Panc1 (cell line): ENCODE measurements at regions not wholly inside any gene's neighbourhood (a gene's known extent, or its start where the extent isn't known, plus 50 kb on each side); places are given as distances from the start of the nearest gene placed in this dataset.

ENCODE experiments used
- ATAC-seq: fragments of 200-7000 bp; cut with Tn5 transposase; 2 replicates; pipeline ENCODE4 v1.9.1; 2020; ENCODE audit warnings: mild to moderate bottlenecking, moderate library complexity
- BruUV-seq: library from RNA; stranded (reverse); fragments of 400-500 nt; replicated peaks from 2 replicates; lab custom pipeline; 2021; lab: Mats Ljungman, UMichigan
- CTCF ChIA-PET: fragments of 300-600 bp; sonication (Branson Sonifier 250); formaldehyde crosslinking; loops from one replicate; lab custom pipeline; 2022; ENCODE audit warnings: antibody characterized with exemption; lab: Charles Lee
- POLR2A ChIA-PET: fragments of 300-600 bp; sonication (Branson Sonifier 250); formaldehyde crosslinking; loops from one replicate; lab custom pipeline; 2022; ENCODE audit warnings: antibody characterized with exemption; lab: Charles Lee
- DNase-seq: peaks from one replicate; pipeline ENCODE4 v3.0.0-alpha.2; 2010; ENCODE audit warnings: low read depth, low spot score
- H3K27ac ChIP-seq: 2 replicates; pipeline ENCODE4 v1.5.1; 2011; ENCODE audit warnings: mild to moderate bottlenecking, low read length, inconsistent platforms
- H3K27me3 ChIP-seq: fragments of 200-500 bp; sonication (Bioruptor generic); 2 replicates; pipeline ENCODE4 v1.6.0; 2014; ENCODE audit warnings: low read length, inconsistent platforms; ENCODE audit not compliant: control insufficient read depth, insufficient read depth
- H3K36me3 ChIP-seq: fragments of 200-500 bp; sonication (Bioruptor generic); 2 replicates; pipeline ENCODE4 v1.5.1; 2014; ENCODE audit warnings: inconsistent platforms, mild to moderate bottlenecking, low read length, moderate library complexity; ENCODE audit not compliant: control insufficient read depth, insufficient read depth
- H3K4me1 ChIP-seq: 2 replicates; pipeline ENCODE4 v1.5.1; 2011; ENCODE audit warnings: inconsistent platforms, mild to moderate bottlenecking, low read length, moderate library complexity; ENCODE audit not compliant: control insufficient read depth, insufficient read depth
- H3K4me3 ChIP-seq, 2 experiments: 2 replicates each; pipeline ENCODE4 v1.5.1; 2011 to 2012; ENCODE audit warnings: low read depth in 2 of 2, low read length in 2 of 2, mild to moderate bottlenecking in 2 of 2, inconsistent platforms in 1 of 2, moderate library complexity in 1 of 2
- H3K9me3 ChIP-seq: fragments of 200-500 bp; sonication (Bioruptor generic); 2 replicates; pipeline ENCODE4 v1.5.1; 2014; ENCODE audit warnings: low read depth, mild to moderate bottlenecking, inconsistent platforms, low read length, moderate library complexity; ENCODE audit not compliant: control insufficient read depth, insufficient read depth
- POLR2AphosphoS5 ChIP-seq: IDR thresholded peaks from 2 replicates; pipeline ENCODE4 v1.6.1; 2012; ENCODE audit warnings: mild to moderate bottlenecking, low read depth, low read length, moderate library complexity
- SIN3A ChIP-seq: IDR thresholded peaks from 2 replicates; pipeline ENCODE4 v1.6.1; 2012; ENCODE audit warnings: low read depth, mild to moderate bottlenecking, low read length, moderate library complexity, borderline replicate concordance; ENCODE audit not compliant: insufficient read depth
- TCF7L2 ChIP-seq: IDR thresholded peaks from 2 replicates; pipeline ENCODE4 v1.6.1; 2011; ENCODE audit warnings: mild to moderate bottlenecking, low read depth, low read length, inconsistent platforms
- in situ Hi-C: cut with HindIII; loops from 2 replicates; pipeline ENCODE4 v1.10.0; 2016; ENCODE audit warnings: low sequenced_read_pairs, low pct_unique_long_range_greater_than_20kb
- intact Hi-C: fragments of 100-400 bp; cut with micrococcal nuclease; formaldehyde crosslinking; loops from one replicate; pipeline ENCODE4 v1.10.0; 2022; ENCODE audit not compliant: unreplicated experiment
- TF ChIP-seq, protein P1 (sequence below): fragments of 450-650 bp; IDR thresholded peaks from 2 replicates; pipeline ENCODE4 v1.5.1; 2017; ENCODE audit warnings: mild to moderate bottlenecking
- TF ChIP-seq, protein P2 (sequence below), 2 experiments: IDR thresholded peaks; 2 replicates each; pipeline ENCODE4 v1.6.1; 2011 to 2012; ENCODE audit warnings: low read depth in 2 of 2, control low read depth in 1 of 2, low read length in 1 of 2, mild to moderate bottlenecking in 1 of 2, moderate library complexity in 1 of 2; ENCODE audit not compliant: insufficient read depth in 1 of 2

DNA sequence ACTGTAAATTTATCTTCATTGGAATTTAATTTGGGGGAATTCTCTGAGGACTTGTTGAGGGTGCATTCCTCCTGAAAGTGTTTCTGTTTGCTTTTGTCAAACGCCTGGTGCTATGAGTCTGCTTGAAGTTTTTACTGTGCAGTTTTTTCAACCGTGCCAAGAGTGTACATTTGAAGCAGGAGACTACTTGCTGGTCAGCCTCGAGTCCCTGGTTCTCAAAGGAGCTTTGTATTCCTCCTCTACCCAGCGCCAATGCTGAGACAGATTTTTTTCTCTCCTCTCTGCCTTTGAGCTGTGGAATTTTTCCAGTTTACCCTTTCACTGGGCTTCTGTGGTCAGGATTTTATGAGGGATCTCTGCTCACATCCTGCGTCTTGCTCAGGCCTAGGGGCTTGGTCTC is 62.1 kb downstream of the NPY start:
- ATAC-seq: peak; percentile 63; the same call in 1 of the 2 replicates
- 0 out of 2 replicates have a peak overlapping the region, but pooled peaks have one; percentile 36 for H3K27ac ChIP-seq
- TF ChIP-seq POLR2AphosphoS5: no peak
- TF ChIP-seq TCF7L2: peak; percentile 69; the same call in 1 of the 2 replicates
- H3K4me3 ChIP-seq: no peak overlapping the region
- H3K9me3 ChIP-seq: no peaks in the 10 kb centered on the region
- ChIA-PET CTCF (interaction anchor here (0.6 kb wide), 1 partner anchor 27 kb away, joined by 3 read pairs; no protein-coding TSS in a partner anchor), POLR2A (interaction anchor here (0.6 kb wide), 1 partner anchor 658 kb away, joined by 4 read pairs; no protein-coding TSS in a partner anchor)
- no peaks in the 10 kb centered on the region for H3K27me3 ChIP-seq
- BruUV-seq: no TSS peak
- intact Hi-C loops (no loop called here), in situ Hi-C loops (no loop called here)
- DNase-seq: no peak
- H3K4me1 ChIP-seq: no peaks in the 10 kb centered on the region
- H3K36me3 ChIP-seq: no peaks in the 10 kb centered on the region

- no peak overlapping the region for H3K4me3 ChIP-seq
- in situ Hi-C loops: no loop called here
- no peak for DNase-seq
- no peaks in the 10 kb centered on the region for H3K4me1 ChIP-seq
- H3K9me3 ChIP-seq: no peaks in the 10 kb centered on the region
- H3K27me3 ChIP-seq: no peaks in the 10 kb centered on the region
- ATAC-seq: no peak
- H3K27ac ChIP-seq: no peak overlapping the region
- ChIA-PET POLR2A (interaction anchor here (0.6 kb wide), 1 partner anchor 659 kb away, joined by 4 read pairs; no protein-coding TSS in a partner anchor), CTCF (interaction anchor here (0.6 kb wide), 1 partner anchor 26 kb away, joined by 3 read pairs; no protein-coding TSS in a partner anchor)
- no peaks in the 10 kb centered on the region for H3K36me3 ChIP-seq
- TF ChIP-seq, protein P1, sequence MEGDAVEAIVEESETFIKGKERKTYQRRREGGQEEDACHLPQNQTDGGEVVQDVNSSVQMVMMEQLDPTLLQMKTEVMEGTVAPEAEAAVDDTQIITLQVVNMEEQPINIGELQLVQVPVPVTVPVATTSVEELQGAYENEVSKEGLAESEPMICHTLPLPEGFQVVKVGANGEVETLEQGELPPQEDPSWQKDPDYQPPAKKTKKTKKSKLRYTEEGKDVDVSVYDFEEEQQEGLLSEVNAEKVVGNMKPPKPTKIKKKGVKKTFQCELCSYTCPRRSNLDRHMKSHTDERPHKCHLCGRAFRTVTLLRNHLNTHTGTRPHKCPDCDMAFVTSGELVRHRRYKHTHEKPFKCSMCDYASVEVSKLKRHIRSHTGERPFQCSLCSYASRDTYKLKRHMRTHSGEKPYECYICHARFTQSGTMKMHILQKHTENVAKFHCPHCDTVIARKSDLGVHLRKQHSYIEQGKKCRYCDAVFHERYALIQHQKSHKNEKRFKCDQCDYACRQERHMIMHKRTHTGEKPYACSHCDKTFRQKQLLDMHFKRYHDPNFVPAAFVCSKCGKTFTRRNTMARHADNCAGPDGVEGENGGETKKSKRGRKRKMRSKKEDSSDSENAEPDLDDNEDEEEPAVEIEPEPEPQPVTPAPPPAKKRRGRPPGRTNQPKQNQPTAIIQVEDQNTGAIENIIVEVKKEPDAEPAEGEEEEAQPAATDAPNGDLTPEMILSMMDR: no peak
- TF ChIP-seq SIN3A (no peak), POLR2AphosphoS5 (no peak), TCF7L2 (no peak)
- TF ChIP-seq, protein P2, sequence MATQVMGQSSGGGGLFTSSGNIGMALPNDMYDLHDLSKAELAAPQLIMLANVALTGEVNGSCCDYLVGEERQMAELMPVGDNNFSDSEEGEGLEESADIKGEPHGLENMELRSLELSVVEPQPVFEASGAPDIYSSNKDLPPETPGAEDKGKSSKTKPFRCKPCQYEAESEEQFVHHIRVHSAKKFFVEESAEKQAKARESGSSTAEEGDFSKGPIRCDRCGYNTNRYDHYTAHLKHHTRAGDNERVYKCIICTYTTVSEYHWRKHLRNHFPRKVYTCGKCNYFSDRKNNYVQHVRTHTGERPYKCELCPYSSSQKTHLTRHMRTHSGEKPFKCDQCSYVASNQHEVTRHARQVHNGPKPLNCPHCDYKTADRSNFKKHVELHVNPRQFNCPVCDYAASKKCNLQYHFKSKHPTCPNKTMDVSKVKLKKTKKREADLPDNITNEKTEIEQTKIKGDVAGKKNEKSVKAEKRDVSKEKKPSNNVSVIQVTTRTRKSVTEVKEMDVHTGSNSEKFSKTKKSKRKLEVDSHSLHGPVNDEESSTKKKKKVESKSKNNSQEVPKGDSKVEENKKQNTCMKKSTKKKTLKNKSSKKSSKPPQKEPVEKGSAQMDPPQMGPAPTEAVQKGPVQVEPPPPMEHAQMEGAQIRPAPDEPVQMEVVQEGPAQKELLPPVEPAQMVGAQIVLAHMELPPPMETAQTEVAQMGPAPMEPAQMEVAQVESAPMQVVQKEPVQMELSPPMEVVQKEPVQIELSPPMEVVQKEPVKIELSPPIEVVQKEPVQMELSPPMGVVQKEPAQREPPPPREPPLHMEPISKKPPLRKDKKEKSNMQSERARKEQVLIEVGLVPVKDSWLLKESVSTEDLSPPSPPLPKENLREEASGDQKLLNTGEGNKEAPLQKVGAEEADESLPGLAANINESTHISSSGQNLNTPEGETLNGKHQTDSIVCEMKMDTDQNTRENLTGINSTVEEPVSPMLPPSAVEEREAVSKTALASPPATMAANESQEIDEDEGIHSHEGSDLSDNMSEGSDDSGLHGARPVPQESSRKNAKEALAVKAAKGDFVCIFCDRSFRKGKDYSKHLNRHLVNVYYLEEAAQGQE (IDR thresholded peaks at IDR 0.05; ENCODE audit: insufficient read depth in 1 of 2, low read depth in 2 of 2, low read length in 1 of 2): no peak
- no TSS peak for BruUV-seq
- intact Hi-C loops: no loop called here
These were observed 62.7 kb downstream of the NPY start for GRCh38 chr7:24346716-24347115.

DNA sequence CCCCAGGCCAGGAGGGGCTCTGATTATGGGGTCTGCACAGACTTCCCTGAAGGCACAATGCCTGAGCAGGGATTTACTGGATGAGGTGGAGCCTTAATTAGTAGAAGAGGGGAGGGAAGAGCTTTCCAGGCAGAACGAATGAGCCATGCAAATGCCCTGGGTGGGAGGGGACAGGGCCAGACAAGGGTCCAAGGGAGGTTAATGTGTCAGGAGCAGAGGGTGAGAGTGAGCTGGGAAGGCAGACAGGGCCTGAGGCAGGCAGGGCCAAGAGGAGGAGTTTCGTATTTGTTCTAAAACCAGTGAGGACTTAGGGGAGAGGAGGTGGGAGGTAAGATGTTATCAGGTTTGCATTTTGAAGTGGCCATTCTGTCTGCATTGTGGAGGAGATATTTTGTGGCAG is 65.3 kb downstream of the NPY start:
- Histone ChIP-seq H3K4me1 (no peaks in the 10 kb centered on the region), H3K9me3 (no peaks in the 10 kb centered on the region), H3K27me3 (no peaks in the 10 kb centered on the region), H3K36me3 (no peaks in the 10 kb centered on the region), H3K4me3 (no peak overlapping the region), H3K27ac (no peak overlapping the region)
- ATAC-seq (no peak), DNase-seq (no peak)
- TF ChIP-seq SIN3A (no peak), POLR2AphosphoS5 (no peak), TCF7L2 (no peak)
- TF ChIP-seq, protein P1: no peak
- TF ChIP-seq, protein P2 (IDR thresholded peaks at IDR 0.05; ENCODE audit: insufficient read depth in 1 of 2, low read depth in 2 of 2, low read length in 1 of 2): no peak
- no TSS peak for BruUV-seq
- POLR2A ChIA-PET: no interaction called here
- intact Hi-C loops: no loop called here
- in situ Hi-C loops: no loop called here
- CTCF ChIA-PET: no interaction called here
